ENCODE measurements at regions not wholly inside any gene's neighbourhood (a gene's known extent, or its start where the extent isn't known, plus 50 kb on each side); places are given as distances from the start of the nearest gene placed in this dataset.
"Not testable (repeated sequence)": the region's sequence is repeated elsewhere in the genome, so short reads cannot be mapped to it uniquely, and the experiment has no call there.

DNA sequence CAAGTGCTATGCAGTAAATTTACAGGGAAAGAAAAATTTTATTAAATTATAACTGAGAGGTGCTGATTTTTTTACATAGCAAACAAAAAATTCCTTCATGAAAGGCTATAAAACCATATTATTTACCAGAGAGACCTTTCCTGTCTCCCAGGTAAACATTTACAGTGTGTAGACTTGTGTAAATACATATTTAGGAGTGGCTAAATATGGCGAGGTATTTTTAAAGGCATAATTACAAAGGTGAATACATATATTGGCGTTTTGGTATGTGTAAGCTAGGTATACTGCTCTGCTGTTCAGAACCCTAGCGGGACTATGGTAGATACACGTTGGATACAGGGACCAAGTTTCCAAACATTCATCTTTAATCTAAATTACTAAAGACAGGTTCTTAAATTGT is 170.6 kb upstream of the MEF2C start:
- DNase-seq (ENCODE audit: low spot score): no peak

DNA sequence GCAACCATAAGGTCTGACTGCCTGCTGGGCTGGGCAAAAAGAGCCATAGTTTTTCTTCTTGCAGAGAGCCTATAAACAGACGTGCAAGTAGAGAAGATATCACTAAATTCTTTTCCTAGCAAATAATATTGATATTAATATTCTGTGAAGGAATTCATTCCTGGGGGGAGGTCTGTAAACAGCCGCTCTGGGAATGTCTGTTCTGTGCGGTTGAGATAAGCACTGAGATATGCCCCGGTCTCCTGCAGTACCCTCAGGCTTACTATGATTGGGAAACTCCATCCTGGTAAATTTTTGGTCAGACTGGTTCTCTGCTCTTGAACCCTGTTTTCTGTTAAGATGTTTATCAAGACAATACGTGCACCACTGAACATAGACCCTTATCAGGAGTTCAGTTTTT is 167.1 kb upstream of the MEF2C start:
- DNase-seq (ENCODE audit: low spot score): not testable (repeated sequence)

DNA sequence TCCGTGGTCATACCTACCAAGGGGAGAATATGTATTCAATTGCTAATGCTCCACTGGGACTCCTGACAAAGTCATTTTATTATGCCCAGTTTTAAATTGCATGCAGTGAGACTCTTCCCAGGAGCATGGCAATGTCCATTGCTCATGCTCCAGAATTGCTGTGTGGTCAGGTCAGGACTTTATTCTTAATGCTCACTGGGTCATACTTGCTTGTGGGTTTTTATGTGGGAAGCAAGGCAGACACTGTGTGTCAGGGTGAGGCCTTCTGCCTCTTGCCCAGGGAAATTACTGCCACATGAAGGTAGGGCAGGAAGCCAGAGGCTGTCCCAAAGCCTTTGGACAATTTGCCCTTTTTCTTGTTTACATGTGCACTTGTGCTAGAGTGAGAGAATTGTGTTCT is 164.6 kb upstream of the MEF2C start:
- DNase-seq (ENCODE audit: low spot score): no peak

DNA sequence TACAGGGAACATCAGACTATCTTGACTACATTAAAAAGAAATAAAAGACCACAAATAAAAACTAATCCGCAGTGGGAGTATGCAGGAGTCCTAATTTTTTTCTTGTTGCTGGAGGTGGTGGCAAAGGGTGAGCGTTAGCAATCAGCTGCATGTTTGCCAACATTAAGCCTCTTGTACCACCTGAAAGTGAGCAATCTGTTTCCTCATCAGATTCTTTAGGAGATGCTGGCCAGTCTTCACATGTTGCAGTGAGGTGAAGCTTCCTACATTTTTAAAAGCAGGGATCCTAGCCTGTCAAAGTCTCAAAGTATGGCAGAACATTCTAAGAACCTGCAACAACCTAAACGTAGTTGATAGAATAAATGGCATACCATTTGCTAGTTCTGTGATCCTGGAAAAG is 162.2 kb upstream of the MEF2C start:
- no peak for DNase-seq (ENCODE audit: low spot score)

DNA sequence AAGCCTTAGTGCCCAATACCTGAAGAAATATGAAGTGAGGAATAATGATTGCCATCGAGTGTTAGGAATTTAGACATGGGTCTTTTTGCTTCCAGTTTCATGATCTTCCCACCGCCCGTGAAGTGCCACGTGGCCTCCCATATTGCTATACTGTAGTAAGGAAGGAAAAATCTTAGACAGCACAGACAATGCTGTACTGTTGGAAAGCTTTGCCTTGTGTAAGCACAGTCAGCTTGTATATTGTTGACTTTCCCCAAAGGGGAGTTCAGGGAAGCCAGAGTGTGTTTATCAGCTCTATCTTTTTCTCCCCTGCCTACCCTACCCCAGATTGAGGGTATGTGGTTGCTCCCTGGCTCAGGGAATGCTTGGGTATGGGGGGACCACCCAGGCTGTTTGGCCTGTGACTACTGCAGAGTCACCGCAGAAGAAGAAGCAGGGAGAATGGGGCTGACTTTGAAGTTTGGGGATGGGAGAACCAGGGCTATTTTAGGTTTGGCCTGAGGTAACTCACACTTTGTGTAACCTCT is 161.8 kb upstream of the MEF2C start:
- no peak for DNase-seq (ENCODE audit: low spot score)

DNA sequence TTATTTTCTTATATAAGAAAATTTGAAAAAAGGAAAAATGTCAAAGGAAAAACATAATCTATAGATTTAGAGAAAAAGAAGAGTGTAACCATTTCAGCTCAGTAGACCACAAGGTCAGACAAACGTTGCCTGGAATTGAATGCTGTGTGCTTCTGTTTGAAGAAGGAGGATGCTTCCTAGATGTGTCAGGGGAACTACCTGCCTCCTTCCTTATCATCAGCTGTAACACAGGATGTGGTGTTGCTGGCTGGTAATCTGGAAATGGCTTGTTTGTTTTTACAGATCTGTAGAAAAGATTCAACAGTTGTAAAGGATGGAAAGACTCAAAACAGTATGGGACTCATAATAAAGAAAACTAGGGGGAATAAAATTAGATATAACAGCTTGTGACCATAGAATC is 160.7 kb upstream of the MEF2C start:
- no peak for DNase-seq (ENCODE audit: low spot score)

DNA sequence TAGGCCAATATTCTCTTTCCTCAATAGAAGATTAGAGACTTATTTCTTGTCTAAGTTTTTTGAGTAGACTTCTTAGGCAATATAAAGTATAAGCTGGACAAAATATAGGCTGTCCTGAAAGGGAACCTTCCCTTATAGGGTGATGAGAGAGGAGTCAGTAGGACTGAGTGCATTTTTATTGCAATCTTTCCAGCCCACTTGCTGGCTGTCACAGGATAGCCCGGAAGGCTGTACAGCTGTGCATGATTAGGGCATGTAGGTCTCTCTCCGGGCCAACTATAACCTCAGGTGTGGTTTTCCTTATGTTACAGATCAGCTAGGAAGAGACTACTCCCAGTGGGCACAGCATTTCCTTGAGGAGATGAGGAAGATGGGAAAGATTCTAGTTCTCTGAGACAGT is 159.8 kb upstream of the MEF2C start:
- no peak for DNase-seq (ENCODE audit: low spot score)

DNA sequence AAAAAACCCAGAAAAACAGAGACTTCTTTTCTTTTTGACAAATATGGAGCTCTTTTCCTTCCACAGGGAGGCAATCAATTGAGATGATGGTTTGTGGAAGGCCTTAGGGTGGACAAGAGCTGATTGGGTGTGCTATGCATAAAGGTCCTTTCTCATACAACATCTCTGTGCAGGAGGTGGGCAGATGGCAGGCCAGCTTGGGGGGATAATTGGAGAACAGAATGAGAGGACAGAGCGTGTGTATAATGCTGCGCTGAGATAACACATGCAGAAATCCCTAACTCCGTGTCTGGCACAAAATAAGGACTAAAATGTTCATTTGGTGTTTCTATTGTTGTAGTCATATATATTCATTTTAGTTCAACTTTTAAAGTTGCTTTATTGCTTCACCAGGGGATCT is 159.0 kb upstream of the MEF2C start:
- no peak for DNase-seq (ENCODE audit: low spot score)

DNA sequence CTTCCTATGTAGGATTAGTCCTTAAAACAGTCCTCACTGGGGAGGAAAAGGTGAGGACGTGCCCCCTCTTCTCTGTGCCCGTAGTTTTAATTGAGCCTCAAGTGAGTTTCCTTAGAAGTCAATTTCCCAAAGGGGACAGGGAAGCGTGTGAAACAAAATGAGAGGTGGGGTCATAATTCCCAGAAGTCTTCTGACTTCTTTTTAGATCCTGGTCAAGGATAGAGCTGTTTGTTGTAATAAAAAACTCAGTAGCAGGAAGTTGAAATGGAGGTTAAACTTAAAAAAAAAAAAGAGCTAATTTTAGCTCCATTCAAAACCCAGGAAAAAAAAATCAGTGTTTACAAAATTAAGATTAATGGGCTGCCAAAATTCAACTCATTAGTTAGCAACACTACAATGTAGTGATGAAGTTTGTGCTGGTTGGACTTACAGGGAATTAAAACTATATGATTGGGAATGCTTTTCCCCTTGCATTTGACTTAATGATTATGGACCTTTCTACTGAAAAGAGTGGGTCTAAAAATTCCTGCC is 158.3 kb upstream of the MEF2C start:
- no peak for DNase-seq (ENCODE audit: low spot score)

DNA sequence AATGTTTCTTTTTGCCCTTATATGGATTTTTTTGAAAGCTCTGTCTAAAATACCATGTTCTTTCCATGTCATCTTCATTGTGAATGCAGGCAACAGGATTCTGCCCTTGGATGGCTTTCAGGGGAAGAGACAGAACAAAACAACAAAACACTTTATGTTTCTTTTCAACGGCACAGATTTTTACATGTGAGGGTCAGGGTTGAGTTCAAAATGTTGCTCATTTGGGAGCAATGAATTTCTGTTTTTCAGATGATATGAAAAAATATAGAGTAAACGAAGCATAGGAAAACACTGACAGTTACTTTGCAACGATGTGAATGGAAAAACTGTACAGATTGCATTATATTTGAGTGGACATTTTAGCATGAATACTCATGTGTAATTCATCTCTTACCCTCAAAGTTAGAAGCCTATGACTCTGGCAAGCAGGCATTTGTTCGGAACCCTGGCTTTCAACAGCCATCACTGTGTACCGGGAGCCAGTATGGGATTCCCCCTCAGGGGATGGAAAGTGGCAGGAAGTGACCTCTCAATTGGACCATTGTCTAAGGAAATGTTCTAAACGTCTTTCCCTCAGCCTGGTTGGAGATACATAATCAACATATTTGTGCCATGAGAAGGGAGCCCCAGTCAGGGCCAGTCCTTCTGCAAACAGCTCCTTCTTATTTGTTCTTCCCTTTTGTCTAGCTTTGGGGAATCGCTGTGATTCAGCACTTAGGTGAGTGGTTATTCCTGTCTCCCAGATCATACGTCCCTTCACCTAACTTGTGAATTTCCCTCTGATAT is 153.9 kb upstream of the MEF2C start:
- DNase-seq (ENCODE audit: low spot score): no peak

DNA sequence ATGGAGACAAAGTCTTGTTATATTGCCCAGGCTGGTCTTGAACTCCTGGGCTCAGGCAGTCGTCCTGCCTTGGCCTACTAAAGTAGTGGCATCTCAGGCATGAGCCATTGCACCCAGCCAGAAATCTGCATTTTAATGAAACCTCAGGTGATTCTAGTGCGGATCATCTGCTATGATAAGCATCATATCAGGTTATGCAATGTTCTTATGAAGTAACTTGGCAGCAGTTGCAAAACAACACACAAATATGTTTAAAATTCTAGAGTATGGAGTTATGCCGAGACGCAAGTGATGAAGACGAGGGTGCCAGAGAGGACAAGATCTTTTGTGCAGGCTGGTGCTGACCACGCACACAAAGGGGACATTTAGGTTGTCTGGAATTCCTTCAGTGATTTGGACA is 153.2 kb upstream of the MEF2C start:
- no peak for DNase-seq (ENCODE audit: low spot score)

DNA sequence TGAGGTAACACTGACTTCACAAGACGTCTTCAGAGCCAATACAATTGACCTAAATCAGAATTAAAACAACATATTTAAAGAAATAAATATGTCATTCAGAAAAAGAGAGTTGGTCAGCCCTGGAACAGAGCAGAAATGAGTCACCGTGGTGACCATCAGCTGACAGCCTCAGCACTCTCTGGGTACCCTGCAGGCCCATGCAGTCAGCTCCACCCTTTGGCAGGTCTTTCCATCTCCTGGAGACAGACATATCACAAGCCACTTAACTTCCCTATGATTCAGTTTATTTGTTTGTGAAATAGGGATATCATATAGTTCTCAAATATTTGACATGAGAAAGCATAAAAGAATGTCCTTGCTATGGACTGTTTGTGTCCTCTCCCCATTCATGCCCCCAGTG is 151.6 kb upstream of the MEF2C start:
- no peak for DNase-seq (ENCODE audit: low spot score)

DNA sequence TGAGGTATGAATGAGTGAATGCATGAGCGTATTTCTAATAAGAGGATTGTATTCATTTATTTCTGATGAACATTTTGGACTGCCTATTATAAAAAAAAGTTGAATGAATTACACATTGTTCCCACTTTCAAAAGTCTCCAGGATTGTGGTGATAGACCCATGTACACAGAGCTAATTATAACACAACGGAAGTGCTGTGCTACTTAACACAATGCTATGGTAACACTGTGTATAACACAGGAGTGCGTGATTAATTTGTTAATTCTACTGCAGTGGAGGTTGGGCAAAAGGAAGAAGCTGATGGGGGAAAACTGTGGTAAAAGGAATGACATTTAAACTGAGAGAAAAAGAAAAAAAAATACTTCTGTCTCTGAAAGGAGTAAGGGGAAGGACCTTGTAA is 147.8 kb upstream of the MEF2C start:
- DNase-seq (ENCODE audit: low spot score): no peak

DNA sequence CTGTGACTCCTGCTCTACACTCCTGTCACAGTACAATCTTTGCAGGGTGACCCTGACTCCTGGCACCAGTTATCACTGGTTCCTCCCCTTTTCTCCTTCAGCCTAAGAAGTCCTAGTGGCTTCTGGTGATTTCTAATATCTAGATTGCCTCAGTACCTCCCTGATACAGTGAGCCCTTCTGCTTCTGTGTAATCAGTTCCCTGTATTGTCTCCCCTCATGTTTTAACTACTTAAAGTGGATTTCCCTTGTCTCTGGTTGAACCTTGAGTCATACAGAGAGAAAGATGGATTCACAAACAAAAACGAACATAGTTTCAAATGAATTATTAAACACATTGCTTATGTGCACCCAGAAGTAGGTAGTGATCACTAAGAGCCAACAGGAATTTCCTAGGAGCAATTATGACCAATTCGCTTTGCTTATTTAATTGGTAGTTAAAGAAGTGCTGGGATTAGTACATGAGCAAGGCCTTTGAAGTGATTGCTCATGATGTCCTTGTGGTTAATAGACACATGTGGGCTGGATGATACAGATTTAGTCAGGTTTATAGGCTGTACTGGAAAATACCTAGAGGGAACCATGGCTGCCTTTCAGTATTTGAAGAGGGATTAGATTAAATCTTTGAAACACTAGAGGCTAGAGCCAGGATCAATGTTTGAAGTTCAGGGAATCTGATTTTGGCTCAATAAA is 145.8 kb upstream of the MEF2C start:
- DNase-seq (ENCODE audit: low spot score): no peak

DNA sequence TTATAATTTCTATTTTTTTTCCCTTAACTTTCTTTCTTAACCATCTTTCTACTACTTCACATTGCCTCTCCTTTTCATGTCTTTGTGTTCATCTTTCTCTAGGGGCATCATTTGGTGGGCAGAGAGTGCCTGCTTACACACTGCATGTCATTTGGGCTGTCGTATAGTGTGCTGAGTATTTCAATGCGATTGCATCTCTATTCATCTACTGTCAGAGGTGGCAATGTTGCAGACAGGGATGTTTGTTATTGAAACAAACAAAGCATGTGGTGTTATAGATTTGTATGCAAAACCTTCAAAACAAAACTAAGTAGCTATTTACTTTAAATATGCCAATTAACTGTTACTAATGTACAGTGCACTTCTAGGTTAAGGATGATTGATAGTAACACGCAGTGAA is 141.1 kb upstream of the MEF2C start:
- DNase-seq (ENCODE audit: low spot score): no peak

DNA sequence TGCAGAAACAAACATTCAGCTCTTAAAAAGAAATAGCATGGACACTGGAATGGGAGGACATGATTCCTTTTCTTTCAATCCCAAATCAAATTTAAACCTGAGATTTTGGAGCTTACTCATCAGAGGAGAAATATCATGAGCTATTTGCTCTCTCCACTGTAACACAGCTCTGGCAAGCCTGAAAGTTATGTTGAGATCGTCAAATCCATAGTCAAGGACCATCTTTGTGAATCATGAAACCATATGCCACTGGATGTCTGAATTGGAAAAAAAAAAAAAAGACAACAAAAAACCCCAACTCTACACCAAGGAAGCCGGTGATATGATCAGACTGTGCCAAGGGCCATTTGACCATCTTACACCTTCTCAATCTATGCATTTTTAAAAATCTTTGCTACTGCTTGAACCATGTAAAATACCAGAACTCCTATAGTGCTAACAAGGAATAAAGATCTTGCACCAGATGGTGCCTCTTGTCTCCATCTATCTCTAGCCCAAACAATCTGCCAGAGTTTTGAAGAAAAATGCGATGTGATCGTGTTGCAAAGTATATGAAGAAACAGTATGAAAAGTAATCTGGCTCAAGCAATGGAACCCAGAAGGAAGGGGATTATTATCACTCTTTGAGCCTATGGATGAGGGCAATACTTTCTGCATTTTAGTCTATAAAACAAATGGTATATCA is 138.1 kb upstream of the MEF2C start:
- DNase-seq (ENCODE audit: low spot score): no peak

DNA sequence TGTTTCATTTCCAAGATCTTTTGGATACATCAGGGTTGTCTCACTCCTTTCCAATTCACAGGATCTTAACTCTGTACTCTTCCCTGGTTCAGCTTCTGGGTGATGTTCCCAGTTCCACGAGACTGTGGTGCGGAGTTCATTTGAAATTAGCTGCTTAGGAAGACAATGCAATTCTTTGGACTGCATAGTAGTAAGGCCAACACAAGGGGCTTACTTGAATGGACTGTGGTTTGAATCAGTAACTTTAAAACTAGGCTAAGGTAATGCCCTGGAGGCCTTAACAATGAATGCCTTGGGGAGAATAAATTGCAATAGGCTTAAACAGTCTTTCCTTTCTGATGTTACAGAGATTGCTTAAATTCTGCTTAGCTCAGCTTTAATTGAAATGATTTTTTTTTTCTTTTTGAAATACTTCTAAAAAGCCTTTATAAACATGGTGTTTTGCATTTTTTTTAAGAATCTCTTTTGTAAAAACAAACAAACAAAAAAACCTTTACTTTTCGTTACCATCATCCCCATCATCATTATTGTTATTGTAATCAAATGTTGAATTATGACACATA is 133.8 kb upstream of the MEF2C start:
- DNase-seq (ENCODE audit: low spot score): no peak

DNA sequence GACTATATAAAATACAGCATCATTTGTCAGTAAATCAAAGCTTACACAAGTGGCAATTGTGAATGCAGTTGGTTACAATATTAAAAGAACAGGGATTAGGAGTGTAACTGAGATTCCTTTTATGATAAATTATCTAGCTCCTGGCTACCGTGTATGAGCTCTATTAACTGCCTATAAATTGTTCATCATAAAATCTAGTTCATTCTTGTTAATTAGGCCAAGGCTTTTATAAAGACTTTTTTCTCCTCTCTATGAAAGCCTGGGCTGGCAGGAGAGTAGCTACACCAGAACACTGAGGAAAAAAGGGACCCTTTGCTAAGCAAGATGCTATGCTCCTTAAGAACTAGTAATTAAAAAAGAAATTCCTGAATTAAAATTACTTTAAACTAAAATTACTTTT is 132.4 kb upstream of the MEF2C start:
- no peak for DNase-seq (ENCODE audit: low spot score)

DNA sequence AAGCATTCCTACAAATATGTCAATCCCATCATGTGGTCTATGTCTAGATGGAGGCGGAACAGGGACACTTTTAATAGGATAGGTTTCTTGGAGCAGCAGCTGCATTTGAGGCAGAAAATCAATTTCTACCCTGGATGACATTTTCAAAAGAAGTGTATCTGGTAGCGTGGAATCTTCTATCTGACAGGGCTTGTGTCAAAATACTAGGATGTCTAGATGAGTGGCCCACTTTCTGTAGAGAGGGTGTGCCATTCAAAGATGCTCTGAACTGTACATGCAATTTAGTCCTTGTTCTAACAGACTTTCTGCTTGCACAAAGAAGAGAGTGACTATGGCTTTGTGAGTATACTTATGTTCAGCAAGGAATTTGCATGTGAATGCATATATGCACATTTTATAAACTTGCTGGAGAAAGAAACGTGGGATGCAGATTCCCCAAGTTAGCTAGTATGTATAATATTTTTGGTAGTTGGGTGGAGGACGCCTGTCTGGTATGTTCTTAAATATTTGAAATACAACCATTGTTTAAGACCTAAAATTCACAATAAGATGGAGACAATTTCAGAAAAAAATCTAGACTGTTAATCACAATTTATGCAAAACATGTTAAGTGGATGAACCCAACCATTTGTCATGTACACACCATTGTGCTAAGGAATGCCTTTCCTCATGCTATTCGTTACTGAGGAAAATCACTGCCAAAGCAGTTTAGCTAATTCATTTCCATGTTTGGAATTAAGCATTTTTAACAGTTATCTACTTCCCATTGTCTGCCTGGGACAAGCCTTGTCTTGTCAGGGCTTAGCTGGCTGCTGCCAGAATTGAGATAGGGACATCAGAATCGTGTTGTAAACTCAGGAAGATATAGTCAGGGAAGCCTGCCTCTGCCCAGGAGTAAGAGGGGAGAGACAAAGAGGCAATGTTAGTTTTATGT is 129.1 kb upstream of the MEF2C start:
- DNase-seq (ENCODE audit: low spot score): no peak

DNA sequence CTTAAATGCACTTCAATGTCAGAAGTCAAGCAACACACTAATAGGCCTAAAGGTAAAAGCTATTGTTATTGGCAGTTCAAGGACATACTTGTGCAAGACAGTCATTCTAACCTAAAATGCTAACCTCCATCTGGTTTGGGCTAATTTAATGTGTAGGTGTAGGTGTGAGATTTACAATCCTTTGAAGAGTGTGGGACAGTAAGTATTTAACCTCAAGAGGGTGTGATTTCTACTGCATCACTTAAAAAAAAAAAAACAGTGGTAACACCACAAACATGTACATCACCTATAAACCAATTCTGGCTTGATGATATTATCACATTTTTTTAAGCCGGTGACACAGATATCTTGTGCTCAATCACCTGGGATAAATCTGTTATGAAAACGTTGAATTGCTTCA is 127.5 kb upstream of the MEF2C start:
- no peak for DNase-seq (ENCODE audit: low spot score)

DNA sequence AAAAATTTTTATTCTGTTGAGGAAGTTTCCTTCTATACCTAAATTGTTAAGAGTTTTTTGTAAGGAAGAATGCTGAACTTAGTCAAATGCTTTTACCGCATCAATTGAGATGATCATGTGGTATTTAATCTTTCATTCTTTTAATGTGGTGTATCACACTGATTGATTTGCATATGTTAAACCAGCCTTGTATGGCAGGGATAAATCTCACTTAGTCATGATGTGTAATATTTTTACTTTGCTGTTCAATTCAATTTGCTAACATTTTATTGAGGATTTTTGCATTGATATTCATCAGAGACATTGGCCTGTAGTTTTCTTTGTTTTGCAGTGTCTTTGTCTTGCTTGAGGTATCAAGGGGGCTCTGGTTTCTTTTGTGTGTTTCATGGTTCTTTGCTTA is 125.3 kb upstream of the MEF2C start:
- no peak for DNase-seq (ENCODE audit: low spot score)

Measured in mesenteric fat pad (tissue), 1 donor.